ENCODE measurements at regions not wholly inside any gene's neighbourhood (a gene's known extent, or its start where the extent isn't known, plus 50 kb on each side); places are given as distances from the start of the nearest gene placed in this dataset.

- Mint-ChIP-seq H3K4me3 (no peak overlapping the region), H3K9me3 (no peaks in the 10 kb centered on the region), H3K36me3 (ENCODE audit: low read depth) (no peaks in the 10 kb centered on the region), H3K4me1 (ENCODE audit: low read depth) (peaks cover 12% of the 10 kb centered on the region), H3K27ac (no peak overlapping the region), H3K27me3 (no peaks in the 10 kb centered on the region)
- no peak for DNase-seq
Measured at GRCh38 chr15:58283302-58283701, 145.1 kb downstream of the AQP9 start.

GRCh38 chr15:58284293-58284692 is 146.1 kb downstream of the AQP9 start:
- H3K27ac Mint-ChIP-seq = no peak overlapping the region
- no peaks in the 10 kb centered on the region for H3K27me3 Mint-ChIP-seq
- no peak for DNase-seq
- no peaks in the 10 kb centered on the region for H3K36me3 Mint-ChIP-seq (ENCODE audit: low read depth)
- H3K4me1 Mint-ChIP-seq (ENCODE audit: low read depth) = peaks cover 12% of the 10 kb centered on the region
- H3K4me3 Mint-ChIP-seq = no peak overlapping the region
- no peaks in the 10 kb centered on the region for H3K9me3 Mint-ChIP-seq

GRCh38 chr15:58285212-58285920 is 146.4 kb upstream of the LIPC start:
- Mint-ChIP-seq H3K36me3 (ENCODE audit: low read depth) (no peaks in the 10 kb centered on the region), H3K4me3 (no peak overlapping the region), H3K9me3 (no peaks in the 10 kb centered on the region), H3K4me1 (ENCODE audit: low read depth) (peaks cover 12% of the 10 kb centered on the region), H3K27ac (no peak overlapping the region), H3K27me3 (no peaks in the 10 kb centered on the region)
- DNase-seq = no peak

- Mint-ChIP-seq H3K36me3 (ENCODE audit: low read depth) (no peaks in the 10 kb centered on the region), H3K27ac (no peak overlapping the region), H3K27me3 (no peaks in the 10 kb centered on the region), H3K9me3 (no peaks in the 10 kb centered on the region), H3K4me3 (no peak overlapping the region), H3K4me1 (ENCODE audit: low read depth) (peaks cover 16% of the 10 kb centered on the region)
- no peak for DNase-seq
Measured at GRCh38 chr15:58285921-58286278, 145.9 kb upstream of the LIPC start.

GRCh38 chr15:58286523-58286922 is 145.3 kb upstream of the LIPC start:
- Mint-ChIP-seq H3K4me1 (ENCODE audit: low read depth) (peaks cover 20% of the 10 kb centered on the region), H3K9me3 (no peaks in the 10 kb centered on the region), H3K27ac (no peak overlapping the region), H3K4me3 (no peak overlapping the region), H3K27me3 (no peaks in the 10 kb centered on the region), H3K36me3 (ENCODE audit: low read depth) (no peaks in the 10 kb centered on the region)
- DNase-seq = no peak

- no peaks in the 10 kb centered on the region for H3K27me3 Mint-ChIP-seq
- no peaks in the 10 kb centered on the region for H3K9me3 Mint-ChIP-seq
- H3K4me3 Mint-ChIP-seq = no peak overlapping the region
- peaks cover 32% of the 10 kb centered on the region for H3K4me1 Mint-ChIP-seq (ENCODE audit: low read depth)
- no peak for DNase-seq
- no peak overlapping the region for H3K27ac Mint-ChIP-seq
- no peaks in the 10 kb centered on the region for H3K36me3 Mint-ChIP-seq (ENCODE audit: low read depth)
Measured at GRCh38 chr15:58287891-58288290, 143.9 kb upstream of the LIPC start.

- no peaks in the 10 kb centered on the region for H3K27me3 Mint-ChIP-seq
- H3K4me3 Mint-ChIP-seq = no peak overlapping the region
- H3K36me3 Mint-ChIP-seq (ENCODE audit: low read depth) = no peaks in the 10 kb centered on the region
Measured at GRCh38 chr15:58288592-58288991, 143.2 kb upstream of the LIPC start.

GRCh38 chr15:58291848-58292247 is 139.9 kb upstream of the LIPC start:
- Mint-ChIP-seq H3K27me3 (no peaks in the 10 kb centered on the region), H3K9me3 (no peaks in the 10 kb centered on the region), H3K27ac (peak overlapping the region; percentile 64), H3K36me3 (ENCODE audit: low read depth) (no peaks in the 10 kb centered on the region), H3K4me3 (no peak overlapping the region), H3K4me1 (ENCODE audit: low read depth) (peaks cover 28% of the 10 kb centered on the region)
- DNase-seq = no peak

More at GRCh38 chr15:58288592-58288991, 143.2 kb upstream of the LIPC start:
- DNase-seq = no peak
- Mint-ChIP-seq H3K9me3 (no peaks in the 10 kb centered on the region), H3K4me1 (ENCODE audit: low read depth) (peaks cover 34% of the 10 kb centered on the region), H3K27ac (no peak overlapping the region)

GRCh38 chr15:58292751-58293175 is 139.0 kb upstream of the LIPC start:
- DNase-seq = no peak
- Mint-ChIP-seq H3K9me3 (no peaks in the 10 kb centered on the region), H3K27ac (no peak overlapping the region)

GRCh38 chr15:58293622-58294550 is 137.9 kb upstream of the LIPC start:
- Mint-ChIP-seq H3K4me3 (no peak overlapping the region), H3K9me3 (no peaks in the 10 kb centered on the region), H3K4me1 (ENCODE audit: low read depth) (peaks cover 26% of the 10 kb centered on the region), H3K27ac (no peak overlapping the region), H3K36me3 (ENCODE audit: low read depth) (no peaks in the 10 kb centered on the region), H3K27me3 (no peaks in the 10 kb centered on the region)
- no peak for DNase-seq

More at GRCh38 chr15:58292751-58293175, 139.0 kb upstream of the LIPC start:
- Mint-ChIP-seq H3K27me3 (no peaks in the 10 kb centered on the region), H3K36me3 (ENCODE audit: low read depth) (no peaks in the 10 kb centered on the region), H3K4me3 (no peak overlapping the region), H3K4me1 (ENCODE audit: low read depth) (peaks cover 26% of the 10 kb centered on the region)

GRCh38 chr15:58294681-58295254 is 137.0 kb upstream of the LIPC start:
- no peaks in the 10 kb centered on the region for H3K27me3 Mint-ChIP-seq
- no peaks in the 10 kb centered on the region for H3K9me3 Mint-ChIP-seq
- peaks cover 26% of the 10 kb centered on the region for H3K4me1 Mint-ChIP-seq (ENCODE audit: low read depth)
- no peak overlapping the region for H3K27ac Mint-ChIP-seq
- H3K4me3 Mint-ChIP-seq = no peak overlapping the region
- DNase-seq = no peak
- no peaks in the 10 kb centered on the region for H3K36me3 Mint-ChIP-seq (ENCODE audit: low read depth)

GRCh38 chr15:58295637-58296215 is 136.1 kb upstream of the LIPC start:
- Mint-ChIP-seq H3K27me3 (no peaks in the 10 kb centered on the region), H3K4me3 (no peak overlapping the region), H3K27ac (no peak overlapping the region), H3K9me3 (no peaks in the 10 kb centered on the region), H3K36me3 (ENCODE audit: low read depth) (no peaks in the 10 kb centered on the region), H3K4me1 (ENCODE audit: low read depth) (peaks cover 24% of the 10 kb centered on the region)
- DNase-seq = no peak

GRCh38 chr15:58296276-58296675 is 135.5 kb upstream of the LIPC start:
- peaks cover 20% of the 10 kb centered on the region for H3K4me1 Mint-ChIP-seq (ENCODE audit: low read depth)
- no peak overlapping the region for H3K27ac Mint-ChIP-seq
- H3K9me3 Mint-ChIP-seq = no peaks in the 10 kb centered on the region
- H3K4me3 Mint-ChIP-seq = no peak overlapping the region
- no peaks in the 10 kb centered on the region for H3K36me3 Mint-ChIP-seq (ENCODE audit: low read depth)
- no peaks in the 10 kb centered on the region for H3K27me3 Mint-ChIP-seq
- no peak for DNase-seq

- Mint-ChIP-seq H3K4me3 (no peak overlapping the region), H3K36me3 (ENCODE audit: low read depth) (no peaks in the 10 kb centered on the region), H3K27me3 (no peaks in the 10 kb centered on the region), H3K9me3 (no peaks in the 10 kb centered on the region), H3K4me1 (ENCODE audit: low read depth) (peaks cover 9% of the 10 kb centered on the region), H3K27ac (no peak overlapping the region)
- no peak for DNase-seq
Measured at GRCh38 chr15:58297639-58298038, 134.2 kb upstream of the LIPC start.

Data from activated T-cell treated with anti-CD3 and anti-CD28 coated beads, Interleukin-2, amount 50 U/mL, for 24 hours (primary cell).